ENCODE measurements at regions not wholly inside any gene's neighbourhood (a gene's known extent, or its start where the extent isn't known, plus 50 kb on each side); places are given as distances from the start of the nearest gene placed in this dataset.
"Not testable (repeated sequence)": the region's sequence is repeated elsewhere in the genome, so short reads cannot be mapped to it uniquely, and the experiment has no call there.

GRCh38 chr5:110812639-110813038, 73.8 kb downstream of the SLC25A46 start:
- Mint-ChIP-seq H3K36me3 (ENCODE audit: low read depth) (no peaks in the 10 kb centered on the region), H3K4me3 (no peak overlapping the region), H3K27ac (no peak overlapping the region), H3K9me3 (peaks cover 5% of the 10 kb centered on the region), H3K4me1 (no peaks in the 10 kb centered on the region), H3K27me3 (ENCODE audit: low read depth, poor library complexity) (peaks cover 5% of the 10 kb centered on the region)
- DNase-seq, result no peak
- TF ChIP-seq, protein P1, sequence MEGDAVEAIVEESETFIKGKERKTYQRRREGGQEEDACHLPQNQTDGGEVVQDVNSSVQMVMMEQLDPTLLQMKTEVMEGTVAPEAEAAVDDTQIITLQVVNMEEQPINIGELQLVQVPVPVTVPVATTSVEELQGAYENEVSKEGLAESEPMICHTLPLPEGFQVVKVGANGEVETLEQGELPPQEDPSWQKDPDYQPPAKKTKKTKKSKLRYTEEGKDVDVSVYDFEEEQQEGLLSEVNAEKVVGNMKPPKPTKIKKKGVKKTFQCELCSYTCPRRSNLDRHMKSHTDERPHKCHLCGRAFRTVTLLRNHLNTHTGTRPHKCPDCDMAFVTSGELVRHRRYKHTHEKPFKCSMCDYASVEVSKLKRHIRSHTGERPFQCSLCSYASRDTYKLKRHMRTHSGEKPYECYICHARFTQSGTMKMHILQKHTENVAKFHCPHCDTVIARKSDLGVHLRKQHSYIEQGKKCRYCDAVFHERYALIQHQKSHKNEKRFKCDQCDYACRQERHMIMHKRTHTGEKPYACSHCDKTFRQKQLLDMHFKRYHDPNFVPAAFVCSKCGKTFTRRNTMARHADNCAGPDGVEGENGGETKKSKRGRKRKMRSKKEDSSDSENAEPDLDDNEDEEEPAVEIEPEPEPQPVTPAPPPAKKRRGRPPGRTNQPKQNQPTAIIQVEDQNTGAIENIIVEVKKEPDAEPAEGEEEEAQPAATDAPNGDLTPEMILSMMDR (IDR thresholded peaks at IDR 0.05), result no peak

GRCh38 chr5:110815916-110816605, 77.3 kb downstream of the SLC25A46 start:
- H3K27ac Mint-ChIP-seq, result no peak overlapping the region
- peaks cover 5% of the 10 kb centered on the region for H3K9me3 Mint-ChIP-seq
- DNase-seq, result no peak
- TF ChIP-seq, protein P1 (IDR thresholded peaks at IDR 0.05), result no peak
- H3K27me3 Mint-ChIP-seq (ENCODE audit: low read depth, poor library complexity), result peaks cover 5% of the 10 kb centered on the region
- H3K4me3 Mint-ChIP-seq, result no peak overlapping the region
- H3K4me1 Mint-ChIP-seq, result no peaks in the 10 kb centered on the region
- H3K36me3 Mint-ChIP-seq (ENCODE audit: low read depth), result no peaks in the 10 kb centered on the region

DNA sequence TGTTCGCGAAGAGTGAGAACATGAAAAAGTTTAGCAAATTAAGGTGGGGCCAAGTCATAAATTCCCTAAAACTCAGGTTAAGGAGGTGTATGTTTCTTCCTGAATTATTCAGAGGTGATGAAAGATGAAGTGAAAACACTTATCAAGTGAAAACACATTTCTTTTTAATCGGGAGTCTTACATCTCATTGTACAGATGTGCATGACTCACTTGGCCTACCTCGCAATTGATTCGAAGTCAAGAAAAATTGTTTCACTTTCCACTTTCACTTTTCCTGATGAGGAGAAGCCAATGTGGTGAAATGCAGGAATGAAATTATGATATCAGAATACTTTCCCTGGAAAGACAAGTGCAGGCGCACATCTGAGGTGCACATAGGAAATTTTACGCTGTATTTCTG, 78.7 kb downstream of the SLC25A46 start:
- TF ChIP-seq, protein P1 (IDR thresholded peaks at IDR 0.05), result no peak
- Mint-ChIP-seq H3K36me3 (ENCODE audit: low read depth) (no peaks in the 10 kb centered on the region), H3K9me3 (peaks cover 4% of the 10 kb centered on the region), H3K27ac (no peak overlapping the region), H3K4me1 (no peaks in the 10 kb centered on the region), H3K4me3 (no peak overlapping the region), H3K27me3 (ENCODE audit: low read depth, poor library complexity) (peaks cover 1% of the 10 kb centered on the region)
- no peak for DNase-seq

DNA sequence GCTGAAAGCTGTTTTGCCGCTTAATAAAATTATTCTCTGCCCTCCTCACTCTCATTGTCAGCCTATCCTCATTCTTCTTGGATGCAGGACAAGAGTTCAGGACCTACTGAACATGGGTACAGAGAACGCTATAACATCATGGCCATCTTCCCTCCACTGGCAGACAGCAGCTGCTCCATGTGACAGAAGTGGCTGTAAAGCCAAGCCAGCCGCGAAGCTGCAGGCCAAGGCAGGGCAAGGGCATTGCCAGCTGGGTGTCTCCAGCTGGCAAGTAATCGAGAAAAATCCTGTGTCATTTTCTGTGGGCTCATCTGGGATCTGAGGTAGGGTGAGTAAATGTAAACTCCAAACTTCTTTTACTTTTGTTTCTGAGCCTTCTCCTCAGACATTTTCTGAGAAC, 84.8 kb downstream of the SLC25A46 start:
- H3K27me3 Mint-ChIP-seq (ENCODE audit: low read depth, poor library complexity), result peaks cover 7% of the 10 kb centered on the region
- no peak overlapping the region for H3K4me3 Mint-ChIP-seq
- TF ChIP-seq, protein P1 (IDR thresholded peaks at IDR 0.05), result no peak
- peaks cover 43% of the 10 kb centered on the region for H3K9me3 Mint-ChIP-seq
- no peak for DNase-seq
- H3K4me1 Mint-ChIP-seq, result no peaks in the 10 kb centered on the region
- no peaks in the 10 kb centered on the region for H3K36me3 Mint-ChIP-seq (ENCODE audit: low read depth)
- no peak overlapping the region for H3K27ac Mint-ChIP-seq

DNA sequence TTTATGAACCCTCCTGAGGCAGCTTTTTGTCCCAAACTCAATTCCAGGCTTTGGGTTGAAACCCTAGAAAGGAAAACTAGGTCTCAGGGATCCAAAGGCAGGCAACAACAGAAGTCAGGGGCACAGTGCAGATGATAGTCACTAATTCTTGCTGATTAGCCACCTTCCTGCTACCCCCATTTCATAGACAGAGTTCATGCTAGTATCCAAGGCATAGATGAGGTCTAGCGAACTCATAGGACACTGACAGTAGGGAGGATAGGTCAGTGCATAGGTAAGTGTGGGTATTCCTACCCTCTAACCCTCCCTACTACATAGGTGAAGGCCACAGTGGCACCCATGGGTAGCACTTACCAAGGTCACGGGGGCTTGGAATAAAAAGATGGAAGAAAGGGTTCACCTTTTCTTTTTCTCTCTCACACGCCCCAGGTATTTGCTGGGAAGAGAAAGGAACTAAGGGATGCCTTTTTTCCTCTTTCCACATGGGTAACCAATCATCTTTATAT, 86.2 kb downstream of the SLC25A46 start:
- H3K9me3 Mint-ChIP-seq, result peaks cover 53% of the 10 kb centered on the region
- DNase-seq, result no peak
- H3K4me1 Mint-ChIP-seq, result no peaks in the 10 kb centered on the region
- no peaks in the 10 kb centered on the region for H3K36me3 Mint-ChIP-seq (ENCODE audit: low read depth)
- no peak overlapping the region for H3K27ac Mint-ChIP-seq
- TF ChIP-seq, protein P1 (IDR thresholded peaks at IDR 0.05), result no peak
- H3K27me3 Mint-ChIP-seq (ENCODE audit: low read depth, poor library complexity), result peaks cover 7% of the 10 kb centered on the region
- no peak overlapping the region for H3K4me3 Mint-ChIP-seq

GRCh38 chr5:110832683-110833082, 93.9 kb downstream of the SLC25A46 start:
- TF ChIP-seq, protein P1 (IDR thresholded peaks at IDR 0.05), result no peak
- no peak for DNase-seq
- H3K4me3 Mint-ChIP-seq, result no peak overlapping the region
- no peaks in the 10 kb centered on the region for H3K36me3 Mint-ChIP-seq (ENCODE audit: low read depth)
- H3K27ac Mint-ChIP-seq, result no peak overlapping the region
- peaks cover 18% of the 10 kb centered on the region for H3K9me3 Mint-ChIP-seq
- no peaks in the 10 kb centered on the region for H3K4me1 Mint-ChIP-seq
- no peaks in the 10 kb centered on the region for H3K27me3 Mint-ChIP-seq (ENCODE audit: low read depth, poor library complexity)

DNA sequence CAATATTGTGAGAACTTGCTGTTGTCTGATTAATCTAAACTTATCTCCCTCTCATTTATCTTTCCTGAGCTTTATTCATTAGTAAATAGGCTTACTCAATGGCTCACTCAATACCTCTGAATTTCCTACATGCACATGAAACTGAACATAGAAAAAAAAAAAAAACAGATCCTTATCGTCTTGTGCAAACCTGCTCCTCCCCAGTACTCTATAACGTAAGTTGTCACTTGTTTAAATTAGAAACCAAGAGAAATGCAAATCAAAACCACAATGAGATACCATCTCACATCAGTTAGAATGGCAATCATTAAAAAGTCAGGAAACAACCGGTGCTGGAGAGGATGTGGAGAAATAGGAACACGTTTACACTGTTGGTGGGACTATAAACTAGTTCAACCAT, 96.1 kb downstream of the SLC25A46 start:
- DNase-seq, H3K27ac Mint-ChIP-seq: not testable (repeated sequence)

More for the DNA sequence above, 96.1 kb downstream of the SLC25A46 start:
- H3K36me3 Mint-ChIP-seq (ENCODE audit: low read depth); H3K9me3 Mint-ChIP-seq; H3K27me3 Mint-ChIP-seq (ENCODE audit: low read depth, poor library complexity); H3K4me1 Mint-ChIP-seq; H3K4me3 Mint-ChIP-seq: not testable (repeated sequence)

Data from nephron progenitor cell (in vitro differentiated cells).